Skeletal muscle satellite cell (primary cell): ENCODE measurements at regions not wholly inside any gene's neighbourhood (a gene's known extent, or its start where the extent isn't known, plus 50 kb on each side); places are given as distances from the start of the nearest gene placed in this dataset.

Source experiments
- H3K27me3 ChIP-seq: 2 replicates; pipeline ENCODE4 v1.7.0; 2013; ENCODE audit warnings: low read length; ENCODE audit not compliant: control insufficient read depth, insufficient read depth
- H3K36me3 ChIP-seq: 2 replicates; pipeline ENCODE4 v1.7.0; 2013; ENCODE audit warnings: mild to moderate bottlenecking, control low read depth, low read length; ENCODE audit not compliant: insufficient read depth
- H3K4me1 ChIP-seq: 2 replicates; pipeline ENCODE4 v1.7.0; 2013; ENCODE audit warnings: low read length; ENCODE audit not compliant: control insufficient read depth, insufficient read depth
- H3K4me2 ChIP-seq: 2 replicates; pipeline ENCODE4 v1.7.0; 2013; ENCODE audit warnings: mild to moderate bottlenecking, low read length
- H3K4me3 ChIP-seq: 2 replicates; pipeline ENCODE4 v1.7.0; 2013; ENCODE audit warnings: low read length
- H3K9ac ChIP-seq: 2 replicates; pipeline ENCODE4 v1.7.0; 2013; ENCODE audit warnings: mild to moderate bottlenecking, low read depth, low read length, moderate library complexity
- H3K9me3 ChIP-seq: replicated peaks from 2 replicates; pipeline ENCODE4 v1.7.0; 2013; ENCODE audit warnings: mild to moderate bottlenecking, control low read depth, low read length

- Histone ChIP-seq H3K9me3 (no peaks in the 10 kb centered on the region), H3K4me1 (peaks cover 67% of the 10 kb centered on the region), H3K9ac (peak overlapping the region; percentile 77), H3K36me3 (no peaks in the 10 kb centered on the region), H3K27me3 (no peaks in the 10 kb centered on the region), H3K4me2 (no peak overlapping the region), H3K4me3 (no peak overlapping the region)
Observed at GRCh38 chr1:8136766-8137165, 110.7 kb upstream of the ERRFI1 start.

- Histone ChIP-seq H3K9ac (peak overlapping the region; percentile 76), H3K9me3 (no peaks in the 10 kb centered on the region), H3K4me2 (peak overlapping the region; percentile 64), H3K36me3 (no peaks in the 10 kb centered on the region), H3K27me3 (no peaks in the 10 kb centered on the region), H3K4me3 (no peak overlapping the region), H3K4me1 (peaks cover 63% of the 10 kb centered on the region)
Observed at GRCh38 chr1:8135250-8135649, 109.1 kb upstream of the ERRFI1 start.

GRCh38 chr1:8134546-8135235 lies 108.6 kb upstream of the ERRFI1 start:
- no peaks in the 10 kb centered on the region for H3K27me3 ChIP-seq
- H3K36me3 ChIP-seq = no peaks in the 10 kb centered on the region
- H3K4me2 ChIP-seq = peak overlapping the region; percentile 64
- H3K4me1 ChIP-seq = peaks cover 63% of the 10 kb centered on the region
- H3K9ac ChIP-seq = peak overlapping the region; percentile 76
- no peaks in the 10 kb centered on the region for H3K9me3 ChIP-seq
- H3K4me3 ChIP-seq = peak overlapping the region; percentile 44

GRCh38 chr1:8133657-8134430 lies 107.7 kb upstream of the ERRFI1 start:
- H3K27me3 ChIP-seq = no peaks in the 10 kb centered on the region
- peak overlapping the region; percentile 64 for H3K4me2 ChIP-seq
- peaks cover 63% of the 10 kb centered on the region for H3K4me1 ChIP-seq
- no peaks in the 10 kb centered on the region for H3K36me3 ChIP-seq
- H3K9me3 ChIP-seq = no peaks in the 10 kb centered on the region
- peak overlapping the region; percentile 44 for H3K4me3 ChIP-seq
- peak overlapping the region; percentile 76 for H3K9ac ChIP-seq

- H3K9ac ChIP-seq = peak overlapping the region; percentile 76
- H3K4me3 ChIP-seq = peak overlapping the region; percentile 39
- peak overlapping the region; percentile 64 for H3K4me2 ChIP-seq
- no peaks in the 10 kb centered on the region for H3K9me3 ChIP-seq
- no peaks in the 10 kb centered on the region for H3K36me3 ChIP-seq
- no peaks in the 10 kb centered on the region for H3K27me3 ChIP-seq
- peaks cover 56% of the 10 kb centered on the region for H3K4me1 ChIP-seq
Observed at GRCh38 chr1:8133190-8133589, 107.1 kb upstream of the ERRFI1 start.

- Histone ChIP-seq H3K4me3 (no peak overlapping the region), H3K9ac (no peak overlapping the region), H3K9me3 (peaks cover 4% of the 10 kb centered on the region), H3K27me3 (no peaks in the 10 kb centered on the region), H3K4me1 (peaks cover 4% of the 10 kb centered on the region), H3K36me3 (no peaks in the 10 kb centered on the region), H3K4me2 (no peak overlapping the region)
Observed at GRCh38 chr1:8127171-8127641, 101.1 kb upstream of the ERRFI1 start.

GRCh38 chr1:8122477-8123407 lies 96.6 kb upstream of the ERRFI1 start:
- Histone ChIP-seq H3K27me3 (no peaks in the 10 kb centered on the region), H3K4me1 (peaks cover 35% of the 10 kb centered on the region), H3K9ac (peak overlapping the region; percentile 10), H3K36me3 (no peaks in the 10 kb centered on the region), H3K9me3 (peaks cover 4% of the 10 kb centered on the region), H3K4me2 (no peak overlapping the region), H3K4me3 (no peak overlapping the region)

GRCh38 chr1:8122160-8122476 lies 96.0 kb upstream of the ERRFI1 start:
- Histone ChIP-seq H3K4me3 (no peak overlapping the region), H3K4me1 (peaks cover 40% of the 10 kb centered on the region), H3K36me3 (no peaks in the 10 kb centered on the region), H3K9ac (peak overlapping the region; percentile 10), H3K4me2 (no peak overlapping the region), H3K27me3 (no peaks in the 10 kb centered on the region), H3K9me3 (peaks cover 4% of the 10 kb centered on the region)

- H3K36me3 ChIP-seq = no peaks in the 10 kb centered on the region
- peak overlapping the region; percentile 30 for H3K4me2 ChIP-seq
- no peaks in the 10 kb centered on the region for H3K27me3 ChIP-seq
- peaks cover 46% of the 10 kb centered on the region for H3K4me1 ChIP-seq
- H3K9ac ChIP-seq = peak overlapping the region; percentile 58
- H3K9me3 ChIP-seq = peaks cover 4% of the 10 kb centered on the region
- no peak overlapping the region for H3K4me3 ChIP-seq
Observed at GRCh38 chr1:8121261-8122159, 95.4 kb upstream of the ERRFI1 start.

GRCh38 chr1:8120693-8121260 lies 94.7 kb upstream of the ERRFI1 start:
- peaks cover 4% of the 10 kb centered on the region for H3K9me3 ChIP-seq
- peak overlapping the region; percentile 58 for H3K9ac ChIP-seq
- H3K27me3 ChIP-seq = no peaks in the 10 kb centered on the region
- H3K4me1 ChIP-seq = peaks cover 51% of the 10 kb centered on the region
- no peak overlapping the region for H3K4me3 ChIP-seq
- no peaks in the 10 kb centered on the region for H3K36me3 ChIP-seq
- peak overlapping the region; percentile 30 for H3K4me2 ChIP-seq
